ENCODE measurements at regions not wholly inside any gene's neighbourhood (a gene's known extent, or its start where the extent isn't known, plus 50 kb on each side); places are given as distances from the start of the nearest gene placed in this dataset.

GRCh38 chrX:10048076-10048475 lies 80.9 kb downstream of the CLDN34 start:
- Histone ChIP-seq H3K4me3 (ENCODE audit: low read depth, low read length) (no peak overlapping the region), H3K36me3 (no peaks in the 10 kb centered on the region), H3K27me3 (ENCODE audit: insufficient read depth, low read depth, severe bottlenecking) (peaks cover 5% of the 10 kb centered on the region), H3K9me3 (ENCODE audit: severe bottlenecking) (no peaks in the 10 kb centered on the region), H3K27ac (no peak overlapping the region)
- no peak for TF ChIP-seq CTCF (IDR thresholded peaks at IDR 0.05; ENCODE audit: low read depth, low read length)
- DNase-seq, result no peak

DNA sequence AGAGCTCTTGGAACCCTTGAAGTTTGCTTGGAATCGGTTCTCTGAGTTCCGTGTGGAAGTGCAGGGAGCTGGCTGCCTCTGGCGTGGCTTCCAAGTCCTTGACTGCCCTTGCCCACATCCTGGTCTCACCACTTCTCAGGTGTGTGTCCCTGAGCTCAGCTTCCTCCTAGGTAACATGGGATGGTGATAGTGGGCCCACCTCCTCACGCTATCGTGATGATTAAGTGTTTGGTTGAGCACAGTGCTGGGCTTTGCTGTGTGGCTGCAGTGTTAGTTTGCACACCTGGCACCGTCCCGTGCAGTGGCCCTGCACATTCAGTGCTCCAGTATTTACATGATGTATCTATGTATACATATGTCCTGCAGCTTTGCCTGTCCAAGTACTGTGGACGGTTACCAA lies 81.5 kb downstream of the CLDN34 start:
- DNase-seq, result no peak
- no peak overlapping the region for H3K4me3 ChIP-seq (ENCODE audit: low read depth, low read length)
- no peaks in the 10 kb centered on the region for H3K36me3 ChIP-seq
- no peak for TF ChIP-seq CTCF (IDR thresholded peaks at IDR 0.05; ENCODE audit: low read depth, low read length)
- H3K9me3 ChIP-seq (ENCODE audit: severe bottlenecking), result no peaks in the 10 kb centered on the region
- H3K27ac ChIP-seq, result no peak overlapping the region
- peaks cover 5% of the 10 kb centered on the region for H3K27me3 ChIP-seq (ENCODE audit: insufficient read depth, low read depth, severe bottlenecking)

DNA sequence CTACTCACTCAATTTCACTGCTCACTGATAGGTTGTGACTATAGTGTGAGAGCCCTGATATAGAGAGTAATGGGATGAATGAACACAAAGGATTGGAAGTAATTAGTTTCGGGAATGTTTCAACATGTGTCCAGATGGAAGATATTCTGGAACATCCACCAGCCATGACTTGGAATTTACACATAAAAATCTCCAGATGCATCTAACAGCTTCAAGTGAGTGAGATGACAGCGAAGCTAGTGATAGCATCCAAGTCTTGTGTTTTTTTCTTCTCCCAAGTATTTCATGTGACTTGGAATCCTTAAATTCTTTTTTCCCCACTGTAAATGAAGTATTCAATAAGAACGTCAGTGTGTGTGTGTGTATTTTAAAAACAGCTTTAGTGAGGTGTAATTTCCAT lies 82.1 kb downstream of the CLDN34 start:
- no peak for TF ChIP-seq CTCF (IDR thresholded peaks at IDR 0.05; ENCODE audit: low read depth, low read length)
- DNase-seq, result no peak
- H3K27ac ChIP-seq, result no peak overlapping the region

DNA sequence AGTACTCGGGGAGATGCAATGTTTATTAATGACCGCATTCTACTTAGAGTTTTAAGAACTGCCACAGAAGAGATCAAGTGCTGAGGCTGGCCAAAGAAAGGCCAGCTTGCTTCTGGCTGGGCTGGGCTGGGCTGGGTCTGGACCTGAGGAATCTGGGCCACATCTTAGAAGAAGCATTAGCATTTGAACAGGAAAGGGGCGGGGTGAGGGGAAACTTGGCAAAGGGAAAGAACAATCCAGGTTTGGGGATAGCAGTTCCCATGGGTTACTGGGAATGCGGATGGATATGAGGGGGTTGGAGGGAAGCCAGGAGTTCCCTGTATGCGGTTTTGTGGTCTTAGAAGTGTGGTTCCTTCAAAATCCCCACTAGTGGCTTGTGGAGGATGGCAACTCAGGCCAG lies 83.3 kb downstream of the CLDN34 start:
- TF ChIP-seq CTCF (IDR thresholded peaks at IDR 0.05; ENCODE audit: low read depth, low read length), result no peak
- Histone ChIP-seq H3K4me3 (ENCODE audit: low read depth, low read length) (no peak overlapping the region), H3K9me3 (ENCODE audit: severe bottlenecking) (no peaks in the 10 kb centered on the region), H3K27ac (no peak overlapping the region), H3K36me3 (no peaks in the 10 kb centered on the region), H3K27me3 (ENCODE audit: insufficient read depth, low read depth, severe bottlenecking) (peaks cover 9% of the 10 kb centered on the region)
- no peak for DNase-seq

More for the DNA sequence above, 82.1 kb downstream of the CLDN34 start:
- Histone ChIP-seq H3K4me3 (ENCODE audit: low read depth, low read length) (no peak overlapping the region), H3K9me3 (ENCODE audit: severe bottlenecking) (no peaks in the 10 kb centered on the region), H3K36me3 (no peaks in the 10 kb centered on the region), H3K27me3 (ENCODE audit: insufficient read depth, low read depth, severe bottlenecking) (peaks cover 5% of the 10 kb centered on the region)

DNA sequence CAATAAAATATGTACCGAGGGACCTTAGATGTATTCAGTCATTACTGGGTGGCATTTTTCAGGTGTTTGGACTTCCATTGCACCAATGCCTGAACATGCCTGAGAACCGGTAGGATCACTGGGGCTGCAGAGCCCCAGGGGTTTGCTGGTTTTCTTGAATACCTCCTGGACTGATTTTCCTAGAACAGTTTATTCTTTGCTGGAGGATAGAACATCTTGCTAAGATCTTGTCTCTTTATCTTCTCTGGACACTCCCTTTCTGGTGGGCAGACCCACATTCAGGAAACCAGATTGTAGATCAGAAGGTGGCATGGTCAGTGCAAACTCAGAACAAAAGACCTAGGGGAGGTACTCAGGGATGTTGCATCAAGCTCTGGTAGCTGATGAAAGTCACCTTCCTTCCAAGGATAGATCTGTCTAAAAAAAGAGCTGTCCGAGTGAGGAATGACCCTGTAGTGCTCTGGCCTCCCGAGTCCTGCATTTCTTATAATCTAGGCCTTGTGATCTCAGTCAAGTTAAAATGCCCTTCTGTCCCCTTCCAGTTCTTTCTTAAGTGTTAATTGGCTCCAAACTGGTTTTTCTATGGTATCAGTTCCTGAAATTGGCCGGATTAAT lies 84.8 kb downstream of the CLDN34 start:
- no peaks in the 10 kb centered on the region for H3K36me3 ChIP-seq
- no peak for DNase-seq
- no peak for TF ChIP-seq CTCF (IDR thresholded peaks at IDR 0.05; ENCODE audit: low read depth, low read length)

More for the DNA sequence above, 84.8 kb downstream of the CLDN34 start:
- Histone ChIP-seq H3K9me3 (ENCODE audit: severe bottlenecking) (no peaks in the 10 kb centered on the region), H3K4me3 (ENCODE audit: low read depth, low read length) (no peak overlapping the region), H3K27ac (no peak overlapping the region), H3K27me3 (ENCODE audit: insufficient read depth, low read depth, severe bottlenecking) (peaks cover 10% of the 10 kb centered on the region)

Measured in WERI-Rb-1 (cell line).